ENCODE measurements at regions not wholly inside any gene's neighbourhood (a gene's known extent, or its start where the extent isn't known, plus 50 kb on each side); places are given as distances from the start of the nearest gene placed in this dataset.
A peak's percentile ranks its signal among the peaks of the same experiment; 100 is the strongest.
"Not testable (repeated sequence)": the region's sequence is repeated elsewhere in the genome, so short reads cannot be mapped to it uniquely, and the experiment has no call there.

DNA sequence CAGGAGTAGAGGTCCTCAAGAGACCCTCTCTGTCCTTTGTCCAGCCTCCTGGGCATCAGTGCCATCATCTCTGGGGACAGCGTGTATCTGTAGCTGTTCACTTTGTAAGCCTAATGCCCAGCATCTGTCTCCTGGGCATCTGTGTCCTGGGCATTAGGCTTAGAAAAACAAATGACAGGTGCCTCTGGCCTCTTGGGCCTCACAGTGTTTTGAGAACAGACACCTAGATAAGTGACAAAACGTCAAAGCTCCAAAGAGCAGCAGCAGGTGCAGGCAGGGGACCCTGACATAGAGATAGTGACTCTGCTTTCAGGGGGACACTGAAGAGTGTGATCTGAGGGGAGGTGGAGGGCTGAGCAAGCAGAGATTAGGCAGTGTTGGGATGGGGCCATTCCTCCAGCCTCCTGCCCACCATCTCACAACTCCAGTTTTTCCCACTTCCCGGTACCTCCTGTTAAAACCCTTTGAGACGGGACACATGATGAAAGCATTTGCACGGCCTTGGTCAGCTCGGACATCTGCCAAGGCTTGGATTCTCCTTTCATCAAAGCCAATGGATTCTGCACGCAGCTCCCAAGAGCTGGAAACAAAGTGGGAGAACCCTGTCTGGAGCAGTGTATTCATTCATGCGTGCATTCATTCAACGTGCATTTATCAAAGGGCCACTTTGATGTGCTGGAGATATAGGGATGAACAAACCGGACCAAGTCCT, 55.5 kb upstream of the CD93 start:
- Mint-ChIP-seq H3K4me1 (ENCODE audit: low read depth) (peaks cover 59% of the 10 kb centered on the region), H3K27me3 (ENCODE audit: insufficient read depth) (peaks cover 11% of the 10 kb centered on the region), H3K27ac (peak overlapping the region; percentile 81), H3K4me3 (peak overlapping the region; percentile 54), H3K36me3 (ENCODE audit: low read depth) (no peaks in the 10 kb centered on the region), H3K9me3 (no peaks in the 10 kb centered on the region)
- DNase-seq (ENCODE audit: low spot score) = no peak
- intact Hi-C loops (cut with micrococcal nuclease) = loop anchor here (2.0 kb wide), 1 partner anchor 55 kb away; the partner anchor contains the start of gene CD93

DNA sequence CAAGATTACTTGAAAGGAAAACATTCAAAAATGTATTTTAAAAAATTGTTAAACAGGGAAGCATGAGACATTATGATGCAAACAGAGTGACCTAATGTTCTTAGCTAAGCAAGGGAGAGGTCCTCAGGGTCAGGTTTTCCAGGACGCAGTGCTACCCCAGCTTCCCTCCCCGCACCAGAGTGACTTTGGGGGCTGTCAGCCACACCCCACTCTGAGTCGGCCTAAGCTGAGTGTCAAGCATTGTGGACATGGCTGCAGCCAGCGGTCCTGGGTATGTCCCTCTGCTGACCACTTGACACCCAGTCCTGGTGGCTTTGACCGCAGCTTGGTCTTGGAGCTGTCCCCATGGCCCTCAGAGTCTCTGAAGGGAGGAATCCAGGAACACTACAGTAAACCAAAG, 54.9 kb upstream of the CD93 start:
- Mint-ChIP-seq H3K4me1 (ENCODE audit: low read depth) (peaks cover 54% of the 10 kb centered on the region), H3K9me3 (no peaks in the 10 kb centered on the region), H3K27me3 (ENCODE audit: insufficient read depth) (peaks cover 11% of the 10 kb centered on the region), H3K4me3 (no peak overlapping the region), H3K27ac (no peak overlapping the region), H3K36me3 (ENCODE audit: low read depth) (no peaks in the 10 kb centered on the region)
- intact Hi-C loops (cut with micrococcal nuclease) = no loop called here
- no peak for DNase-seq (ENCODE audit: low spot score)

DNA sequence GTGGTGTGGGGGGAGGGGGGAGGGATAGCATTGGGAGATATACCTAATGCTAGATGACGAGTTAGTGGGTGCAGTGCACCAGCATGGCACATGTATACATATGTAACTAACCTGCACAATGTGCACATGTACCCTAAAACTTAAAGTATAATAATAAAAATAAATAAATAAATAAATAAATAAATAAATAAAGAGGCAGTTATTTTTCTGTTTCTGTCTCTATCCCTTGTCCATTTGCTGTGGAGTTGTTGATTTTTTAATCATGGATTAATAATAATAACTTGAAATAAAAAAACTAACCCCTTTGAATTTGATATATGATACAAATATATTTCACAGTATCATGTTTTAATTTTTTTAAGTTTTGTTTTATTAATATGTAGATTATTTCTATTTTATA, 53.9 kb upstream of the CD93 start:
- intact Hi-C loops (cut with micrococcal nuclease); H3K9me3 Mint-ChIP-seq; H3K27ac Mint-ChIP-seq: not testable (repeated sequence)

DNA sequence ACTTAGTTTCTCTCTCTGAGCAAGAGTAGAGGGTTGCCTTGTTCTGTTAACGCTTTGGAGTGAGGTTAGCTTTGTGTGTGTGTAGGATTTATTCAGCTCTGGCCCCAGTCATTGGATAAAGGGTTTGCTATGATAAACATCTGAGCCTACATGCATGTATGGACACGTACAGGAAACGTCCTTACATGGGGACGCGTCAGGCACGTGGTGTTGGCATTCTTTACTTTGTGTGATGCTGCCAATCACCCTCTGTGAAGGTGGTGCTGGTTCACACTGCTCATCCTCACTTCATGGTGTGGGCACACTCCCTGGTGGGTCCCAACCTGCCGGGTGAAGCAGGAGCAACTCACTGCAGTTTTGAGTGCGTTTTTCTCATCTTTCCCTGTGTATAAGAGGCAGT, 53.4 kb upstream of the CD93 start:
- Mint-ChIP-seq H3K36me3 (ENCODE audit: low read depth) (no peaks in the 10 kb centered on the region), H3K27me3 (ENCODE audit: insufficient read depth) (peaks cover 2% of the 10 kb centered on the region), H3K9me3 (no peaks in the 10 kb centered on the region), H3K4me3 (no peak overlapping the region), H3K4me1 (ENCODE audit: low read depth) (peaks cover 45% of the 10 kb centered on the region), H3K27ac (no peak overlapping the region)
- intact Hi-C loops (cut with micrococcal nuclease) = no loop called here
- DNase-seq (ENCODE audit: low spot score) = no peak

More for the DNA sequence above, 53.9 kb upstream of the CD93 start:
- not testable (repeated sequence) for H3K27me3 Mint-ChIP-seq (ENCODE audit: insufficient read depth); H3K4me3 Mint-ChIP-seq; H3K36me3 Mint-ChIP-seq (ENCODE audit: low read depth); DNase-seq (ENCODE audit: low spot score)
- H3K4me1 Mint-ChIP-seq (ENCODE audit: low read depth) = peaks cover 48% of the 10 kb centered on the region

DNA sequence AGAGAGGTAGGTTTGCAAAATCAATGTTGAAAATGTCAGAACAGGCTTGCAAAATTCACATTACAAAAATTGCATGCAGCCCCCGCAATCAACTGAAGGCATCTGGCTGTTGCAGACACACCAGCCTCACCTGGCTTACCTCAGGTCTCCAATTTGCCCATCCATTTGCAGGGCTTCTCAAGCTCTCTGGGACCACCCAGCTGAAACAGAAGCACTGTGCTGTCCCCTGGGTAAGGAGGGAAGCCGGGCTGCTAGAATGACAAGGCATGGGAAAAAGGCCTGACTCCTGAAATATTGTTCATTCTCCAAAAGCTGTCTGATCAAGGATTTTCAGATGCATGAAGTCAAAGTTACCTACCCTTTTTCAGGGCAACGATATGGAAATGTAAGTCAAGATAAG, 52.6 kb upstream of the CD93 start:
- intact Hi-C loops (cut with micrococcal nuclease) = no loop called here
- H3K9me3 Mint-ChIP-seq = no peaks in the 10 kb centered on the region
- no peak overlapping the region for H3K27ac Mint-ChIP-seq
- peaks cover 2% of the 10 kb centered on the region for H3K27me3 Mint-ChIP-seq (ENCODE audit: insufficient read depth)
- no peaks in the 10 kb centered on the region for H3K36me3 Mint-ChIP-seq (ENCODE audit: low read depth)
- H3K4me1 Mint-ChIP-seq (ENCODE audit: low read depth) = peaks cover 36% of the 10 kb centered on the region
- DNase-seq (ENCODE audit: low spot score) = no peak
- no peak overlapping the region for H3K4me3 Mint-ChIP-seq

DNA sequence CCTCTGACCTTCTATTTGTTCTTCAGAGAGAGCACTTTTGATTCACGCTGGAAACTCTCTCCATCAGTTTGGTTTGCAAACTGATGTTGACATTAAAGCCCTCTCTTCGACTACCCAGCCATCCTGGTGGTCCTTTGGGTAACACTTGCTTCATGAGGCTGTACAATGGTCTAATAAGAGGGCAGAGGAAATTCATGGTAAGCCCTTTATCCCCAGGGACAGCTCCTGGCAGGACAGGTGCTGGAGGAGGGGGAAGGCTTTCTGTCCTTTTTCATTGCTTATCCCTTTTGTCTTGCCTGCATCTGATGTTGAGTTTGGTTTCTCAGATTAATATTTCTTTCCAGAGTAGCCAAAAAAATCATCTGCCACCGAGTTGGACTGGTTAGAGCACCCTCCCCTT, 52.1 kb upstream of the CD93 start:
- DNase-seq (ENCODE audit: low spot score) = no peak
- H3K27me3 Mint-ChIP-seq (ENCODE audit: insufficient read depth) = no peaks in the 10 kb centered on the region
- H3K4me1 Mint-ChIP-seq (ENCODE audit: low read depth) = peaks cover 32% of the 10 kb centered on the region
- no peak overlapping the region for H3K4me3 Mint-ChIP-seq
- intact Hi-C loops (cut with micrococcal nuclease) = no loop called here
- no peak overlapping the region for H3K27ac Mint-ChIP-seq
- no peaks in the 10 kb centered on the region for H3K9me3 Mint-ChIP-seq
- no peaks in the 10 kb centered on the region for H3K36me3 Mint-ChIP-seq (ENCODE audit: low read depth)

DNA sequence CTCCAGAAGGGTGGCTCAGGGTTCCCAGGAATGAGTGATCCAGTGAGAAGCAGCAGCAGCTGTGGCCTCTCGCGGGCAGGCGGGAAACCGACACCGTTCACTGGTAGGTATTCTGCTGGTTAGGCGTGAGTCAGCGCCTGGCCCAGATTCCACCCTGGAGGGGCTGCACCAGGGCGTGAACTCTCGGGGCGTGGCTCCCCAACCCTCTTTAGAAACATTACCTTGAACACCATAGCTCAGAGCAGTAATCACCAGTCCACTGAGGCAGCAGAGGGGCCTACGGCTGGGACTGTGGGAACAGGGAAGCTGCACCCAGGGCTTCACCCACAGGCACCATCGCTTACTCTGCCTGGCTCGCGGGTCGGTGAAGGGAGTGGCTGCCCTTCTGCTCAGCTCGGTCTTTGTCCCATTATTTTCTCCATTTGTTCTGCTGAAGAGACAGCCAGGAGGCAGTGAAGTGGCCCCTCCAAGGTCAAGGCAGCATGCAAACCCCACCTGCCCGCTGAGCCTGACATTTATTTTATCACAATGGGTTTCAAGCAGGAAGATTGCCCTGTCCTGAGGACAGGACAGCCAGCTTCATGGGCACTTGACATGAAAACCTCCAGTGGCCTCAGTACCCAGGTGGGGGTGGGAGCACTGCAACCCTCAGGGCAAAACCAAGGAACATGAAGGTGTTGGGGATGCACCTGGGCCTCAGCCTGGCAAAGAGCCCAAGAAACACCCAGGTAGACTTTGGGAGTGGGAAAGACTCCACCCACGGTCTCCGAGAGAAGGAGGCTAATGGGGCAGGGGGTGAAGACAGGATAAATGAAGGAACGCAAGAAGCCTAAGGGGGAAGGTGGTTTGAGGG, 51.0 kb upstream of the CD93 start:
- no peaks in the 10 kb centered on the region for H3K9me3 Mint-ChIP-seq
- no peaks in the 10 kb centered on the region for H3K36me3 Mint-ChIP-seq (ENCODE audit: low read depth)
- H3K27me3 Mint-ChIP-seq (ENCODE audit: insufficient read depth) = no peaks in the 10 kb centered on the region
- H3K4me1 Mint-ChIP-seq (ENCODE audit: low read depth) = peaks cover 29% of the 10 kb centered on the region
- intact Hi-C loops (cut with micrococcal nuclease) = no loop called here
- DNase-seq (ENCODE audit: low spot score) = no peak
- H3K4me3 Mint-ChIP-seq = no peak overlapping the region
- no peak overlapping the region for H3K27ac Mint-ChIP-seq

DNA sequence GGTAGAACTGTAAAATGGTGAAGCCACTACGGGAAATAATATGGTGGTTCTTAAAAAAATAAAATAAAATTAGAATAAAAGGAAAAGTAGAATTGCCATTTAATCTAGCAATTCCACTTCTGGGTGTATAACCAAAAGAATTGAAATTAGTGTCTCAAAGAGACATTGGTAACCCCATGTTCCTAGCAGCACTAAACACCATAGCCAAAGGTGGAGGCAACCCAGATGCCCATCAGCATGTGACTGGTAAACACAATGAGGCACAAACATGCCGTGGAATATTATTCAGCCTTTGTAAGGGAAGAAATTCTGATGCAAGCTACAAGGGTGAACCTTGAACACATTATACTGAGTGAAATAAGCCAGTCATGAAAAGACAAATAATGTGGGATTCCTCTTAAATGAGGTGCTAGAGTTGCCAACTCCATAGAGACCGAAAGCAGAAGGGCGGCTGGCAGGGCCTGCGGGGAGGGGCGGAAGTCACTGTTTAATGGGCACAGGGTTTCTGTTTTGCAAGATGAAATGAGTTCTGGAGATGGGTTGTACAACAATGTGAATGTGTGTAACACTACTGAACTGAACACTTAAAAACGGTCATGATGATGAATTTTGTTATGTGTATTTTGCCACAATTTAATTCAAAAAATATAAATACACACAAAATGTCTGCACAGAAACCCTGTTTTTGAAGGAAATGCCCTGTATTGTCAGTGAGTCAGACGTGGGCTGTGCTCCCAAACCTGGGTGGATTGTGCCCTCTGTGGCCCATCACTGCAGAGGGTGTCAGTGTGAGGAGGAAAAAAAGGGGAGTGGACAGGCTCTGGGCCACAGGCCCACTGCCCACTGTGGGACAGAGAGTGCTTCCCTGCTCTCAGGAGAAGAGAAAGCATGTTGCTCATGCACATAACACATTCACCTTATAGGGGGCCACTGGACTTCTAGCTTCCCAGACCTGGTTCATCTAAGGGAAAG, 49.6 kb upstream of the CD93 start:
- no peak overlapping the region for H3K4me3 Mint-ChIP-seq
- DNase-seq (ENCODE audit: low spot score) = no peak
- peaks cover 21% of the 10 kb centered on the region for H3K4me1 Mint-ChIP-seq (ENCODE audit: low read depth)
- H3K9me3 Mint-ChIP-seq = no peaks in the 10 kb centered on the region
- no peaks in the 10 kb centered on the region for H3K27me3 Mint-ChIP-seq (ENCODE audit: insufficient read depth)
- H3K36me3 Mint-ChIP-seq (ENCODE audit: low read depth) = no peaks in the 10 kb centered on the region
- H3K27ac Mint-ChIP-seq = no peak overlapping the region
- intact Hi-C loops (cut with micrococcal nuclease) = no loop called here

Measured in activated T-helper 1 cell treated with anti-CD3 and anti-CD28 coated beads, Interleukin-12 subunit alpha, Interleukin-12 subunit beta, Interleukin-2, Interleukin-4 antibody, amounts not matched to agents 30 ng/mL and 10 ng/mL and 1 ng/mL, durations not matched to agents 14 hours and 24 hours and 36 hours (primary cell).